SJSA1 (cell line): ENCODE measurements at regions not wholly inside any gene's neighbourhood (a gene's known extent, or its start where the extent isn't known, plus 50 kb on each side); places are given as distances from the start of the nearest gene placed in this dataset.

Source experiments
- DNase-seq, 2 experiments: peaks; one replicate each; pipeline ENCODE4 v3.0.0-alpha.2; 2015 to 2020; ENCODE audit warnings: low spot score in 2 of 2, low read depth in 1 of 2
- H3K27ac ChIP-seq: fragments of 250-450 bp; sonication (Bioruptor Pico); 2 replicates; pipeline ENCODE4 v1.5.1; 2020; ENCODE audit warnings: mild to moderate bottlenecking, moderate library complexity
- H3K27me3 ChIP-seq: fragments of 250-450 bp; sonication (Bioruptor Pico); replicated peaks from 2 replicates; pipeline ENCODE4 v1.5.1; 2020; ENCODE audit warnings: mild to moderate bottlenecking, moderate library complexity
- H3K36me3 ChIP-seq: fragments of 250-450 bp; sonication (Bioruptor Pico); 2 replicates; pipeline ENCODE4 v1.5.1; 2020; ENCODE audit warnings: mild to moderate bottlenecking
- H3K4me1 ChIP-seq: fragments of 250-450 bp; sonication (Bioruptor Pico); replicated peaks from 2 replicates; pipeline ENCODE4 v1.6.1; 2021; ENCODE audit warnings: mild to moderate bottlenecking
- H3K4me3 ChIP-seq: fragments of 250-450 bp; sonication (Bioruptor Pico); 2 replicates; pipeline ENCODE4 v1.5.1; 2020; ENCODE audit warnings: mild to moderate bottlenecking
- H3K9me3 ChIP-seq: fragments of 250-450 bp; sonication (Bioruptor Pico); replicated peaks from 2 replicates; pipeline ENCODE4 v1.5.1; 2020; ENCODE audit warnings: mild to moderate bottlenecking

- no peak for DNase-seq
- no peaks in the 10 kb centered on the region for H3K27me3 ChIP-seq
- no peaks in the 10 kb centered on the region for H3K9me3 ChIP-seq
- no peak overlapping the region for H3K4me3 ChIP-seq
- H3K4me1 ChIP-seq, result no peaks in the 10 kb centered on the region
- H3K27ac ChIP-seq, result no peak overlapping the region
- H3K36me3 ChIP-seq, result no peaks in the 10 kb centered on the region
Observed at GRCh38 chr7:106402898-106403297, 118.1 kb upstream of the NAMPT start.

GRCh38 chr7:106400923-106401322 lies 116.1 kb upstream of the NAMPT start:
- DNase-seq, result no peak
- H3K4me1 ChIP-seq, result no peaks in the 10 kb centered on the region
- no peaks in the 10 kb centered on the region for H3K36me3 ChIP-seq
- no peak overlapping the region for H3K4me3 ChIP-seq
- no peaks in the 10 kb centered on the region for H3K27me3 ChIP-seq
- H3K27ac ChIP-seq, result no peak overlapping the region
- H3K9me3 ChIP-seq, result no peaks in the 10 kb centered on the region

- no peak for DNase-seq
- Histone ChIP-seq H3K27ac (no peak overlapping the region), H3K4me3 (no peak overlapping the region), H3K27me3 (no peaks in the 10 kb centered on the region), H3K9me3 (no peaks in the 10 kb centered on the region), H3K4me1 (no peaks in the 10 kb centered on the region), H3K36me3 (no peaks in the 10 kb centered on the region)
Observed at GRCh38 chr7:106398786-106399185, 114.0 kb upstream of the NAMPT start.

- DNase-seq, result no peak
Observed at GRCh38 chr7:106397994-106398393, 113.2 kb upstream of the NAMPT start.

GRCh38 chr7:106394526-106394925 lies 109.7 kb upstream of the NAMPT start:
- H3K36me3 ChIP-seq, result no peaks in the 10 kb centered on the region
- DNase-seq, result no peak
- H3K27ac ChIP-seq, result no peak overlapping the region
- H3K4me1 ChIP-seq, result no peaks in the 10 kb centered on the region
- H3K9me3 ChIP-seq, result no peaks in the 10 kb centered on the region
- H3K27me3 ChIP-seq, result no peaks in the 10 kb centered on the region
- H3K4me3 ChIP-seq, result no peak overlapping the region

More at GRCh38 chr7:106397994-106398393, 113.2 kb upstream of the NAMPT start:
- no peaks in the 10 kb centered on the region for H3K4me1 ChIP-seq
- no peaks in the 10 kb centered on the region for H3K36me3 ChIP-seq
- no peaks in the 10 kb centered on the region for H3K9me3 ChIP-seq
- H3K4me3 ChIP-seq, result no peak overlapping the region
- no peaks in the 10 kb centered on the region for H3K27me3 ChIP-seq
- no peak overlapping the region for H3K27ac ChIP-seq

- Histone ChIP-seq H3K4me3 (no peak overlapping the region), H3K36me3 (no peaks in the 10 kb centered on the region), H3K27me3 (no peaks in the 10 kb centered on the region), H3K4me1 (no peaks in the 10 kb centered on the region), H3K9me3 (no peaks in the 10 kb centered on the region), H3K27ac (no peak overlapping the region)
- DNase-seq, result no peak
Observed at GRCh38 chr7:106393564-106394251, 108.9 kb upstream of the NAMPT start.

GRCh38 chr7:106392590-106392989 lies 107.8 kb upstream of the NAMPT start:
- H3K4me3 ChIP-seq, result no peak overlapping the region
- no peak for DNase-seq
- H3K9me3 ChIP-seq, result no peaks in the 10 kb centered on the region
- H3K27ac ChIP-seq, result no peak overlapping the region
- H3K27me3 ChIP-seq, result no peaks in the 10 kb centered on the region
- no peaks in the 10 kb centered on the region for H3K4me1 ChIP-seq
- no peaks in the 10 kb centered on the region for H3K36me3 ChIP-seq

- Histone ChIP-seq H3K36me3 (no peaks in the 10 kb centered on the region), H3K27ac (no peak overlapping the region), H3K4me1 (no peaks in the 10 kb centered on the region), H3K27me3 (no peaks in the 10 kb centered on the region), H3K4me3 (no peak overlapping the region), H3K9me3 (no peaks in the 10 kb centered on the region)
- DNase-seq, result no peak
Observed at GRCh38 chr7:106392144-106392543, 107.4 kb upstream of the NAMPT start.

- Histone ChIP-seq H3K36me3 (no peaks in the 10 kb centered on the region), H3K27ac (no peak overlapping the region)
Observed at GRCh38 chr7:106386958-106387357, 102.2 kb upstream of the NAMPT start.

GRCh38 chr7:106384373-106384772 lies 99.6 kb upstream of the NAMPT start:
- no peak overlapping the region for H3K4me3 ChIP-seq
- DNase-seq, result no peak

More at GRCh38 chr7:106386958-106387357, 102.2 kb upstream of the NAMPT start:
- DNase-seq, result no peak
- H3K4me1 ChIP-seq, result no peaks in the 10 kb centered on the region
- no peaks in the 10 kb centered on the region for H3K9me3 ChIP-seq
- H3K27me3 ChIP-seq, result no peaks in the 10 kb centered on the region
- no peak overlapping the region for H3K4me3 ChIP-seq

GRCh38 chr7:106382929-106383328 lies 98.1 kb upstream of the NAMPT start:
- H3K4me3 ChIP-seq, result no peak overlapping the region
- H3K27me3 ChIP-seq, result no peaks in the 10 kb centered on the region
- H3K27ac ChIP-seq, result no peak overlapping the region
- DNase-seq, result no peak
- no peaks in the 10 kb centered on the region for H3K36me3 ChIP-seq
- H3K9me3 ChIP-seq, result no peaks in the 10 kb centered on the region
- peaks cover 8% of the 10 kb centered on the region for H3K4me1 ChIP-seq

More at GRCh38 chr7:106384373-106384772, 99.6 kb upstream of the NAMPT start:
- H3K4me1 ChIP-seq, result no peaks in the 10 kb centered on the region
- H3K36me3 ChIP-seq, result no peaks in the 10 kb centered on the region
- H3K27ac ChIP-seq, result no peak overlapping the region
- H3K9me3 ChIP-seq, result no peaks in the 10 kb centered on the region
- no peaks in the 10 kb centered on the region for H3K27me3 ChIP-seq

GRCh38 chr7:106382129-106382528 lies 97.3 kb upstream of the NAMPT start:
- DNase-seq, result no peak
- H3K4me3 ChIP-seq, result no peak overlapping the region
- H3K36me3 ChIP-seq, result no peaks in the 10 kb centered on the region
- no peak overlapping the region for H3K27ac ChIP-seq
- H3K4me1 ChIP-seq, result peaks cover 16% of the 10 kb centered on the region
- H3K27me3 ChIP-seq, result no peaks in the 10 kb centered on the region
- H3K9me3 ChIP-seq, result no peaks in the 10 kb centered on the region

GRCh38 chr7:106381252-106381651 lies 96.5 kb upstream of the NAMPT start:
- H3K27me3 ChIP-seq, result no peaks in the 10 kb centered on the region
- no peak overlapping the region for H3K27ac ChIP-seq
- H3K4me1 ChIP-seq, result peaks cover 16% of the 10 kb centered on the region
- H3K36me3 ChIP-seq, result no peaks in the 10 kb centered on the region
- H3K4me3 ChIP-seq, result no peak overlapping the region
- no peaks in the 10 kb centered on the region for H3K9me3 ChIP-seq
- no peak for DNase-seq

- H3K4me1 ChIP-seq, result peaks cover 16% of the 10 kb centered on the region
- H3K9me3 ChIP-seq, result no peaks in the 10 kb centered on the region
- no peaks in the 10 kb centered on the region for H3K27me3 ChIP-seq
- no peaks in the 10 kb centered on the region for H3K36me3 ChIP-seq
- DNase-seq, result peak; percentile 64 to 70
- H3K27ac ChIP-seq, result peak overlapping the region; percentile 56
- H3K4me3 ChIP-seq, result peak overlapping the region; percentile 6
Observed at GRCh38 chr7:106377847-106378361, 93.1 kb upstream of the NAMPT start.
